Endothelial cell of umbilical vein (primary cell): ENCODE measurements at regions not wholly inside any gene's neighbourhood (a gene's known extent, or its start where the extent isn't known, plus 50 kb on each side); places are given as distances from the start of the nearest gene placed in this dataset.

Experiments
- BruUV-seq: library from RNA; stranded (reverse); fragments of 400-500 nt; replicated peaks from 2 replicates; lab custom pipeline; 2021; lab: Mats Ljungman, UMichigan
- CTCF ChIA-PET: fragments of 300-600, 350-600 bp; sonication (Branson Sonifier 250); formaldehyde crosslinking; loops from one replicate; lab custom pipeline; 2021; ENCODE audit warnings: antibody characterized with exemption, inconsistent platforms; lab: Charles Lee
- POLR2A ChIA-PET: fragments of 300-600, 350-600 bp; sonication (Branson Sonifier 250); formaldehyde crosslinking; loops from one replicate; lab custom pipeline; 2021; ENCODE audit warnings: antibody characterized with exemption, inconsistent platforms; lab: Charles Lee
- DNase-seq: peaks from one replicate; pipeline ENCODE4 v3.0.0-alpha.2; 2011; ENCODE audit warnings: low read depth, low spot score
- FAIRE-seq: peaks from 2 replicates; lab custom pipeline; 2011; peaks lifted over from hg19 to GRCh38; lab: Jason Lieb, UNC
- H2AFZ ChIP-seq: 2 replicates; pipeline ENCODE4 v1.6.0; 2012; ENCODE audit warnings: low read depth, low read length, control low read depth, inconsistent platforms
- H3K27ac ChIP-seq: 2 replicates; pipeline ENCODE4 v1.5.1; 2011; ENCODE audit warnings: low read depth, mild to moderate bottlenecking, control low read depth, low read length, moderate library complexity; ENCODE audit not compliant: insufficient read depth
- H3K27me3 ChIP-seq, 2 experiments: 2 replicates each; pipeline versions ENCODE4 v1.6.0 to v1.6.1; 2011; ENCODE audit warnings: low read length in 2 of 2, mixed read lengths in 1 of 2; ENCODE audit not compliant: control insufficient read depth in 2 of 2, insufficient read depth in 2 of 2
- H3K36me3 ChIP-seq, 2 experiments: 2 replicates in 1 of 2; 3 replicates in 1 of 2; pipeline ENCODE4 v1.5.1; 2011; ENCODE audit warnings: low read length in 2 of 2, mild to moderate bottlenecking in 1 of 2, moderate library complexity in 1 of 2; ENCODE audit not compliant: control insufficient read depth in 2 of 2, insufficient read depth in 2 of 2; ENCODE audit errors: extremely low read depth in 1 of 2
- H3K4me1 ChIP-seq: 3 replicates; pipeline ENCODE4 v1.5.1; 2011; ENCODE audit warnings: mild to moderate bottlenecking, low read length; ENCODE audit not compliant: control insufficient read depth, insufficient read depth; ENCODE audit errors: extremely low read depth
- H3K4me2 ChIP-seq: 2 replicates; pipeline ENCODE4 v1.6.1; 2011; ENCODE audit warnings: low read length, control low read depth, mixed read lengths; ENCODE audit not compliant: insufficient read depth
- H3K4me3 ChIP-seq, 3 experiments: fragments of 200-600 bp in 1 of 3; sonication (generic), shearing (Covaris generic) in 1 of 3; replicated peaks in 1 of 3; 2 replicates each; pipeline ENCODE4 v1.5.1; 2011 to 2016; ENCODE audit warnings: control low read depth in 3 of 3, low read length in 3 of 3, mild to moderate bottlenecking in 2 of 3, inconsistent platforms in 1 of 3, low read depth in 1 of 3, moderate library complexity in 1 of 3; ENCODE audit not compliant: insufficient read depth in 1 of 3
- H3K79me2 ChIP-seq: 2 replicates; pipeline ENCODE4 v1.6.0; 2012; ENCODE audit warnings: low read length, inconsistent platforms; ENCODE audit not compliant: control insufficient read depth, insufficient read depth
- H3K9ac ChIP-seq: replicated peaks from 2 replicates; pipeline ENCODE3; 2011; ENCODE audit warnings: low read length, control low read depth; ENCODE audit not compliant: insufficient read depth; ENCODE audit errors: extremely low read depth
- H3K9me1 ChIP-seq: replicated peaks from 3 replicates; pipeline ENCODE4 v1.6.0; 2011; ENCODE audit warnings: mild to moderate bottlenecking, low read length; ENCODE audit not compliant: control insufficient read depth, insufficient read depth; ENCODE audit errors: extremely low read depth
- H3K9me3 ChIP-seq: replicated peaks from 2 replicates; pipeline ENCODE4 v1.5.1; 2012; ENCODE audit warnings: low read length, inconsistent platforms; ENCODE audit not compliant: control insufficient read depth, insufficient read depth
- H4K20me1 ChIP-seq: replicated peaks from 2 replicates; pipeline ENCODE3; 2011; ENCODE audit warnings: mild to moderate bottlenecking, low read length; ENCODE audit not compliant: control insufficient read depth, insufficient read depth; ENCODE audit errors: extremely low read depth
- EZH2 ChIP-seq: IDR thresholded peaks from 2 replicates; pipeline ENCODE4 v1.6.1; 2012; ENCODE audit warnings: borderline replicate concordance, low read depth, mild to moderate bottlenecking, moderate library complexity, low read length, inconsistent platforms; ENCODE audit not compliant: severe bottlenecking
- JUN ChIP-seq: IDR thresholded peaks from 2 replicates; pipeline ENCODE4 v1.6.1; 2011; ENCODE audit warnings: borderline replicate concordance, low read depth; ENCODE audit not compliant: insufficient read length, insufficient read depth
- MYC ChIP-seq: IDR thresholded peaks from one replicate; pipeline ENCODE4 v1.6.1; 2011; ENCODE audit warnings: mild to moderate bottlenecking, low read depth, low read length
- POLR2A ChIP-seq: IDR thresholded peaks from 2 replicates; pipeline ENCODE4 v1.6.1; 2012; ENCODE audit warnings: low read depth, mild to moderate bottlenecking, control low read depth, low read length
- POLR2AphosphoS5 ChIP-seq: IDR thresholded peaks from 2 replicates; pipeline ENCODE4 v1.6.1; 2012; ENCODE audit warnings: low read depth, mild to moderate bottlenecking, control low read depth, low read length, moderate library complexity; ENCODE audit not compliant: insufficient read depth
- dilution Hi-C: fragments of 300-500 bp; cut with MboI; formaldehyde crosslinking; loops from one replicate; pipeline ENCODE4 v1.15.0; 2019; ENCODE audit warnings: low sequenced_read_pairs; ENCODE audit not compliant: extremely low pct_ligation_motif_present
- intact Hi-C: fragments of 100-400 bp; cut with micrococcal nuclease; formaldehyde crosslinking; loops from one replicate; pipeline ENCODE4 v1.10.0; 2022
- TF ChIP-seq, protein P1 (sequence below), 2 donors: IDR thresholded peaks; 1 replicate in 1 of 2; 2 replicates in 1 of 2; pipeline ENCODE4 v1.5.1; 2011; ENCODE audit warnings: low read length in 2 of 2, mild to moderate bottlenecking in 2 of 2, moderate library complexity in 2 of 2, control low read depth in 1 of 2, inconsistent platforms in 1 of 2, low read depth in 1 of 2; ENCODE audit not compliant: insufficient read depth in 1 of 2; ENCODE audit errors: extremely low read depth in 1 of 2
- TF ChIP-seq, protein P2 (sequence below): IDR thresholded peaks from 2 replicates; pipeline ENCODE4 v1.6.1; 2011; ENCODE audit not compliant: insufficient read depth, insufficient read length

- H3K36me3 ChIP-seq, result no peaks in the 10 kb centered on the region
These were observed 90.4 kb upstream of the ZC3H11B start for GRCh38 chr1:219703368-219703639.

DNA sequence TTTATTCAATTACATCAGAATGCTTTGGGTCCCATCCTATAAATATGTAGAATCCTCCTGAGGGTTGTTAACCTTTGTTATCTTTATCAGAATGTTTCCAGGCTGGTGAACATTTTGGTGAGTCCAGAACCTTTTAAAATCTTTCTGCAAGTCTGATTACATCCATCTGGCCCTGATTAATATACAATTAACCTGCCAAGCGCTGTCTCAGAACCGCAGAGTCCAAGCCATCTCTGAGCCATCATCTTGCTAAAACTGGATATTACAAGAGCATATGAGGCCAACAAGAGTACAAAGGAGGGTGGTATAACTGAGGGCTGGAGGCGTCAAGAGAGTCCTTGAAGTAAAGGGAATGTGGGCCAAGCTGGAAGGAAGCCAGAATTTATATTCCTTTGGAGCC, 88.6 kb upstream of the ZC3H11B start:
- Histone ChIP-seq H3K4me1 (no peaks in the 10 kb centered on the region), H3K36me3 (no peaks in the 10 kb centered on the region), H3K9ac (no peak overlapping the region), H3K79me2 (no peaks in the 10 kb centered on the region), H3K27ac (no peak overlapping the region), H3K27me3 (no peaks in the 10 kb centered on the region), H4K20me1 (no peaks in the 10 kb centered on the region), H3K4me3 (no peak overlapping the region), H3K9me3 (no peaks in the 10 kb centered on the region), H2AFZ (no peak overlapping the region), H3K9me1 (no peaks in the 10 kb centered on the region), H3K4me2 (no peak overlapping the region)
- dilution Hi-C loops (no loop called here), intact Hi-C loops (no loop called here)
- ChIA-PET CTCF (no interaction called here), POLR2A (no interaction called here)
- TF ChIP-seq EZH2, result no peak
- FAIRE-seq, result no peak
- BruUV-seq, result no TSS peak
- no peak for DNase-seq

More at GRCh38 chr1:219703368-219703639, 90.4 kb upstream of the ZC3H11B start:
- dilution Hi-C loops (no loop called here), intact Hi-C loops (no loop called here)
- Histone ChIP-seq H3K9me3 (no peaks in the 10 kb centered on the region), H3K27me3 (no peaks in the 10 kb centered on the region), H3K9ac (no peak overlapping the region), H4K20me1 (no peaks in the 10 kb centered on the region), H3K4me1 (no peaks in the 10 kb centered on the region), H3K4me3 (no peak overlapping the region), H3K27ac (no peak overlapping the region), H3K9me1 (no peaks in the 10 kb centered on the region), H3K4me2 (no peak overlapping the region), H2AFZ (no peak overlapping the region), H3K79me2 (no peaks in the 10 kb centered on the region)
- ChIA-PET CTCF (no interaction called here), POLR2A (no interaction called here)
- FAIRE-seq, result no peak
- no TSS peak for BruUV-seq
- no peak for TF ChIP-seq POLR2A
- no peak for TF ChIP-seq JUN
- TF ChIP-seq EZH2, result no peak
- TF ChIP-seq POLR2AphosphoS5, result no peak
- TF ChIP-seq, protein P1, sequence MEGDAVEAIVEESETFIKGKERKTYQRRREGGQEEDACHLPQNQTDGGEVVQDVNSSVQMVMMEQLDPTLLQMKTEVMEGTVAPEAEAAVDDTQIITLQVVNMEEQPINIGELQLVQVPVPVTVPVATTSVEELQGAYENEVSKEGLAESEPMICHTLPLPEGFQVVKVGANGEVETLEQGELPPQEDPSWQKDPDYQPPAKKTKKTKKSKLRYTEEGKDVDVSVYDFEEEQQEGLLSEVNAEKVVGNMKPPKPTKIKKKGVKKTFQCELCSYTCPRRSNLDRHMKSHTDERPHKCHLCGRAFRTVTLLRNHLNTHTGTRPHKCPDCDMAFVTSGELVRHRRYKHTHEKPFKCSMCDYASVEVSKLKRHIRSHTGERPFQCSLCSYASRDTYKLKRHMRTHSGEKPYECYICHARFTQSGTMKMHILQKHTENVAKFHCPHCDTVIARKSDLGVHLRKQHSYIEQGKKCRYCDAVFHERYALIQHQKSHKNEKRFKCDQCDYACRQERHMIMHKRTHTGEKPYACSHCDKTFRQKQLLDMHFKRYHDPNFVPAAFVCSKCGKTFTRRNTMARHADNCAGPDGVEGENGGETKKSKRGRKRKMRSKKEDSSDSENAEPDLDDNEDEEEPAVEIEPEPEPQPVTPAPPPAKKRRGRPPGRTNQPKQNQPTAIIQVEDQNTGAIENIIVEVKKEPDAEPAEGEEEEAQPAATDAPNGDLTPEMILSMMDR (IDR thresholded peaks at IDR 0.05; ENCODE audit: extremely low read depth in 1 of 2, insufficient read depth in 1 of 2, low read depth in 1 of 2, low read length in 2 of 2), result no peak
- TF ChIP-seq, protein P2, sequence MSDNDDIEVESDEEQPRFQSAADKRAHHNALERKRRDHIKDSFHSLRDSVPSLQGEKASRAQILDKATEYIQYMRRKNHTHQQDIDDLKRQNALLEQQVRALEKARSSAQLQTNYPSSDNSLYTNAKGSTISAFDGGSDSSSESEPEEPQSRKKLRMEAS, result no peak
- no peak for TF ChIP-seq MYC
- DNase-seq, result no peak
